HG02973 (cell line): ENCODE measurements at regions not wholly inside any gene's neighbourhood (a gene's known extent, or its start where the extent isn't known, plus 50 kb on each side); places are given as distances from the start of the nearest gene placed in this dataset.

Experiments used
- ATAC-seq: cut with Tn5 transposase; IDR thresholded peaks from one replicate; pipeline ENCODE4 v1.9.1; 2021; ENCODE audit warnings: moderate library complexity; ENCODE audit not compliant: unreplicated experiment

DNA sequence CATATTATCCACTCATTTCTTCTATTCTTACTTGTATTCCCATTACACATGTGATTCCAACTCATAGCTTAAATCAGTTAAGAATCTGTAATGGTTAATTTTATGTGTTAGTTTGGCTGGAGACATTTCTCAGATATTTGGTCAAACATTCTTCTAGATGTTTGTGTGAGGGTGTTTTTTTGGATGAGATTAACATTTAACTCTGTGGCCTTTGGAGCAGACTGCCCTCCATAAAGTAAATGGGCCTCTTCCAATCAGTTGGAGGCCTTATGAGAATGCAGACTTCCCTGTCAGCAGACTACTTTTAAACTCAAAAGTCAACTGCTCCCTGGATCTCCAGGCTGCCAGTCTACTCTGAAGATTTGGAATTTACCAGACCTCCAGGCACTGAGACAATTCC, 976.8 kb upstream of the ACVR2A start:
- no peak for ATAC-seq

DNA sequence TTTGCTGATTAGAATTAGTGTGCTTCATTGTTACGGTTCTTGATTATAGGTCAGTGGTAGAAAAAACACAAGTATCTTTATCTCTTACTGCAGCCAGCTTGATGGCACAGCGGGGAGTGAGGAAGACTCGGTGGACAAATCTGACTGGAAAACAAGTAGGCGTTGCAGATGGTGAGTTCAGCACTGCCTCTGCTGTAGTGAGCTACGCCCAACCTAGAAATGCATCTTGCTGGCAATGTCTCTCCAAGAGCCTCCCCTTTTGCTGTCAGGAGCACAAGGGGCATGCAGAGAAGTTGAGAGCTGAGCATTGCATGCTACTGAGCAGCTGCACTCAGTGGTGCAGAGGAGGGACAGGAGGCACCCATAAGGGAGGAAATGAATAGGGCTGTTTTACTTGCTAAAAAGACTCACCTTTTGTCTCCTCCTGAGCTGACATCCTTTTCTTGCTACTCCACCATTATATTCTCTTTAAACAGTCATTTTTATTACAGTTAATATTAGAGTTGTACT, 977.3 kb upstream of the ACVR2A start:
- no peak for ATAC-seq

DNA sequence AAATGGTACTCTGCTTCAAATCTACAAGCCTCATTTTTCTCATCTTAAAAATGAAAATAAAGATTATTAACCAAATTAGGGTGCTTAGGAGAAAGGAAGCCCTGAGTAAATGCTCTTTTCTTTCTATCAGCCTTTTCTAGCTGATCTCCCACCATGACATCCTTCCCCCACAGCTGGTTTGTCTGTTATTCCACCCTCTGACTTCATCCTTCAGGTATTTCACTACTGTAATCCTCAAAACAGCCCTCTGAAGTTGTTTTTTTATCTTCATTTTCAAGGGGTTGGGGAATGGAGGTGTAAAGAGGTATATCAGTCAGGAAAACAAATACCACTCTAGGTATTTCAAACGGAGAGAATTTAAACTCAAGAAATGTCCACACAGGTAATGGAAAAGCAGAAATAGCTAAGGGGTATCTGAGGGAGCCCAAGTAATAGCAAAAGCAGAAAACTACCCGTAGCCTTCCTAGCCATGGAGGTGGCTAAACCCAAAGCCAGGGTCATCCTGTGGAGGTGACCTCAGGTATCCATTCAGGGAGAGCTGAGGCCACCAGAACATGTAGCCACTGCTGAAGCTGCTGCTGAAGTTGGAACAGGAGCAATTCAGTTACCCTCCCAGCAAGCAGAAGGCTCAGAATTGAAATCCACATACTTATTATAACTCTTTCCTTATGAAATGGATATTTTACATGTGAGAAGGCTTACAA, 990.9 kb upstream of the ACVR2A start:
- no peak for ATAC-seq

DNA sequence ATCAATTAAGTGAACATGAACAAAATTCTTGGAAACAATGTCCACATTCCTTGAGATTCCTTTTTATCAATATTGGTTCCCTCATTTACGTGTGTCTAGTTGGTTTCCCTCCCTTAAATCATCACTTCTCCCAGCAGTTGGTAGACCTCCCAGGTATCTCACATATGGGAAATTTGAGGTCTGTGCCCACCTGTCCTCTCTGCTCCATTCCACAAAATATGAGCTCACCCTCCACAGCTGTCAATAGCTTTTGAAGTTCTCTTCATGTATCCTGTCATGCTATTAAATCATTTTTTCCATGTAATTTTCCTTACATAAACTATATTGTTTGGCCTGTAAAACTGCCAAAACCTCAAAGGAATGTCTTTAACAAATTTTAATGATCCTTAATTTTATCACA, 992.2 kb upstream of the ACVR2A start:
- no peak for ATAC-seq

DNA sequence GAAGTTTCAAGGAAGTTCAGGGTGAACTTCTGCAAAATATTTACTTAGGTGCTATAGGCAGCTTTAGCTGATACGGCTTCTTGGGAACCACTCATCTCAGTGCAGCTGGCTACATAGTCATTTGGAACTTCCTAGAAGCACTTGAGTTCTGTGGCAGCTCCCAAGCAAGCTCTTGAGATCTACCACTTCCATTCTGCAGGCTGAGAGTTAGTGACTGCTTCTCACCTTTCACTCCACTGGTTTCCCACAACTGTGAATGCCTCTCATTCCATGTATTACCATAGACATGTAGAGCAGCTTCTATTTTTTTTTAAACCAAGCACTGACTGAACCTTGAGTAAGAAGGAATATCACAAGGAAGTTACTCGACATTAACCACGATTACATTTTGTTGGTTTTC, 994.1 kb upstream of the ACVR2A start:
- ATAC-seq, result no peak

DNA sequence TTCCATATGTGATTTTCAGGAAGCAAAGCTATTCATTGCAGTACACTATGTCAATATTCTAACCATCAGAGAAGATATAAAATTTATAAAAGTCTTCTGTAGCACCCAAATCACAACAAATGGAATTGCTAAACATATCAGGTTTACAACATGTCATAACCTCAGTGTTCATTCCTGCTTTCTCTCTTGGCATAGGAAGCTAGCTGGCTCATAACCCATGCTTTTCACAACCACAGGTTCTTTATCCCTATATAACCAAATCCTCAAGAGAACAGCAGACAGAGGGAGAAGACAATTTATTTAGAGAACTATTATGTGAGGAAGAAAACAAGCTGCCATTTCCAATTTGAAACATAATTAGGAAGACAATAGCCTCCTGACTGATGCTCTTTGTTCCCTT, 997.0 kb upstream of the ACVR2A start:
- no peak for ATAC-seq

DNA sequence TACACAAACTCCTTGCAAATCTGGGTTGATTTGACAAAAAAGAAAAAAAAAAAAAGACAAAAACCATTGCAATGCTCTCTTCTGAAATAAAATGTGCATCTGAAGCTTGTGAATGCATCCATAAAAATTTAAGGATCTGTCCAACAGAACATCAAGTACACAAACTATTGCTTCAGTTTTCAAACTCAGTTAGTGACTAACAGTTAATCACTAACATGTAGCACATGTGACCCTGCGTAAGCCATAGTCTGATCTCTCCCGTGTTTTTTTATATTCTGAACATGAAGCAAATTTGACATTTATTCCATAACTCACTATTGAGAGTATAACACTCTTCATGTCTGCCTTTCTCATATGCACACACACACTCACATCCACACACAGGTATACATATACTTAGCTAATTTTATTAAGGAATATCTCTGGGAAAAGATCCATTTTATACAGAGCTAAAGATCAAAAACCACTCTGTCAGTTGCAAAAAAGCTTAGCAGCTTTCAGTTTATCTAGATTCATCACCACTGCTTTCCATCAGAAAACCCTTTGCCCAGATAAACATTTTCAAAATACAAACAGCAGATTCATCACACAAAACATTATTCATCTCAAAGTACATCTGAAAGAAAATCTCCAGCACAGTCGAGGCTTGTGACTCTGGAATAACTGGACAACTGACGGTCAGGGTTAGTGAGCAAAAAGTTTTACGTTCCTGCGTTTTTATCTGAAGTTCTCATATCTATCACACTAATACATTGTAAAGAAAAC, 1000.4 kb upstream of the ACVR2A start:
- no peak for ATAC-seq

DNA sequence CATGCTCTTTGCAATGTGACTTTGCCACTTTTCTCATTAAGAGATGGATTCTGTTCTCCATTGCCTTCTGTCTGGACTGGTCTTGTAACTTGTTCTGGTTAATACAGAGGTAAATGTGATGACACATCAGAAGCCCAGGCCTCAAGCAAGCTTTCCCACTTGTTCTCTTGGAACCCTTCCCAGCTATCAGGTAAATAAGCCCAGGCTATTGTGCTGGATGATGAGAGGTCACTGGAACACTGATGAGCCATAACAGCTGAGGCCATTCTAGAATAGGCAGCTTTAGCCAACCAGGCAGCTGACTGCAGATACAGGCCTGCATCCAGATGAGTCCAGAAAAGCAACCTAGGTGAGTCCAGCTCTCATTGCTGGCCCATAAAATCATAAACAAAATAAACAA, 1007.0 kb upstream of the ACVR2A start:
- ATAC-seq, result no peak

DNA sequence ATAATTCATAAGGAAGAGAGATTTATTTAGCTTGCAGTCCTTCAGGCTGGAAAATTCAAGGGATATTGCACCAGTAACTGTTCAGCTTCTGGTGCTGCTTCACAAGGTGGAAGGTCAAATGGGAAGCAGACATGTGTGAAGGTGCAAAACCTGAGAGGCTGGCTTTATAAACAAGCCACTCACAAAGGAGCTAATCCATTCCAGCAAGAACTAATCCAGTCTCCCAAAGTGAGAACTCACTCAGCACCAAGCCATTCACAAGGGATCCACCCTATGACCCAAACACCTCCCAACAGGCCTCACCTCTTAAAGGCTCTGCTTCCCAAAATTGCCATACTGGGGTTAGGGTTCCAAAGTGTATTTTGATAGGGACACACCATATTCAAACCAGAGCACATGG, 1018.4 kb upstream of the ACVR2A start:
- no peak for ATAC-seq

DNA sequence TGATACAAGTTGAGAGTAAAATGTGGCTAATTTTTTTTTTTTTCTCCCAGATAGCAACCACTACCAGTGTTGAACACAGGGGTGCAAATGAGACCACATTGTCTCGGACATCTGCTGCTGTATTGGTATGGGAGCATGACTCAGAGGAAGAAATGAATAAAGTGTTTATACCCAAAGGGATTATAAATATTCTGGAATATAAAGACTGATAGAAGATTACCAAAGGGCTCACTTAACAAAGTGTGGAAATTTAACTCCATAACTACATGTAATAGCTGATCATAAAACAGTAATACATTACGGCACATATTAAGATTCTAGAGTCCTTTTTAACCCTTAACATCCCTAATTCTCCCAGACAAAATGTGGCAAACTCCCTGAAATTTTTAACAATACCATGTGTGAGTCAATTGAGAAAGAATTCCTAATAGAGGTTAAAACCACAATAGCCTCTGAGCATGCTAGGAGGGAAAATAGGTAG, 1023.0 kb upstream of the ACVR2A start:
- ATAC-seq, result no peak

DNA sequence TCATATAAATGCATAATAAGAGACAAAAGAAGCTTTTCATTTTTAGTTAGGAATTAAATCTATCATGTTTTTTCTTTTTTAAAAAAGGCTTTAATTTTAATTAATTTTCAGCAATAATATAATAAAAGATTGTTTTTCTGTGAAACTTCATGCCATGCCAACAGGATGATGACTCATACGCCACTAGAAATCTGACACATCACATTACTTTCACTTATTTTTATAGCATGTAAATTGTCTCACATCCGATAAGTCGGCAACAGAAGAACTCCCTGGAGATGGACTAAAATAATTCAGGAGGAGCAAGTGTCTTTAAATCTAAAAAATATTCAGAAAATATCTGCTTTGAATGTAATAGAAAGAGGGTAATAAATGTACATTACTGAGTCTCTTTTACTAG, 1024.2 kb upstream of the ACVR2A start:
- no peak for ATAC-seq

DNA sequence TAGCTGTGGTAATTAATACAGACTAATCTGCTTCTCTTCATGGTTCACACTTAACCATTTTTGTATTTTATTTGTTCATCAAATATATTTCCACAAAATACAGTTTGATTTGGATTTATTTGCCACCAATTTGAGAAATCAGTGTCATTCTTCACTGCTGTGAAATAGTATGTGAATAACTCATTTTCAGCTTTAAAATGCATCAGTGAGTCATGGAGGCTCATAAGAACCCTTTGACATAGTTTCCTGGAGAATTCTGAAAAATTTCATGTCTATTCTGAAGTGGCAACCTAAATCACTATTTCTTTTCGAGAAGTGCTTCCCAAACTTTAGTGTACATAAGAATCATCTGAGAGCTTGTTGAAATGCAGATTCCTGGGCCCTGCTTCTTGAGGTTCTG, 1026.7 kb upstream of the ACVR2A start:
- no peak for ATAC-seq

DNA sequence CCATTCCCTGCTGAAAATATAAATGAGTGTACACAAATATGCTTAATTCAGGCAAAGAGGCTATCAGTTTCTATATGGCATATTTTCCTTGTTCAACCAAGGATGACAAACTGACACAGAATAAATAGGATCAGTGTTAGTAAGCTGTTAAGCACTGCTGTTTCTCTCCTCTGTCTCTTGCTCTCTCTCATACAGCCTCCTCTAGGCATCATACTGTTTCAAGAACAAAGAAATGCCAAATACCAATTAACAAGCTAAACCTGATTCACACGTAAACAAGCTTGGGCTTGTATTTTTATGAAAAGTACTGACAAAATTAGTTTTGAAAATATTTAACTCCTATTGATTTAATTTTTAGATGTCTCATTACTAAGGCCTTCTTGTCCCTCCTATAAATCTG, 1027.2 kb upstream of the ACVR2A start:
- ATAC-seq, result no peak

DNA sequence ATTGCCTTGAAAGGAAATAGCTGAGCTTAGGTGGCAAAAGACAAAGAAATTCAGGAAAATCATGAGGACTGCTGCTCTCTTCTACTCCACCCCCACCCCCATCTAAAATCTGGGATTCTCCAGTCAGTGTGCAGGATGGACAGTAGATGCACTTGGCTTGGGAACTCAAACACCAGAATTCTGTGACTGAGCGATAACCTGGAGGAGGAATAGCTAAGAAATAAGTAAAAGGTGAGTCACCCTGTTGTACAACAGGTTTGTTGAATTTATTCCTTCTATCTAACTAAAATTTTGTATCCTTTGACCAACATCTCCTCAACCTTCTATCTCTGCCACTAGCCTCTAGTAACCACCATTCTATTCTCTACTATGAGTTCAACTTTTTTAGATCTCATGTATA, 1029.9 kb upstream of the ACVR2A start:
- ATAC-seq, result no peak

DNA sequence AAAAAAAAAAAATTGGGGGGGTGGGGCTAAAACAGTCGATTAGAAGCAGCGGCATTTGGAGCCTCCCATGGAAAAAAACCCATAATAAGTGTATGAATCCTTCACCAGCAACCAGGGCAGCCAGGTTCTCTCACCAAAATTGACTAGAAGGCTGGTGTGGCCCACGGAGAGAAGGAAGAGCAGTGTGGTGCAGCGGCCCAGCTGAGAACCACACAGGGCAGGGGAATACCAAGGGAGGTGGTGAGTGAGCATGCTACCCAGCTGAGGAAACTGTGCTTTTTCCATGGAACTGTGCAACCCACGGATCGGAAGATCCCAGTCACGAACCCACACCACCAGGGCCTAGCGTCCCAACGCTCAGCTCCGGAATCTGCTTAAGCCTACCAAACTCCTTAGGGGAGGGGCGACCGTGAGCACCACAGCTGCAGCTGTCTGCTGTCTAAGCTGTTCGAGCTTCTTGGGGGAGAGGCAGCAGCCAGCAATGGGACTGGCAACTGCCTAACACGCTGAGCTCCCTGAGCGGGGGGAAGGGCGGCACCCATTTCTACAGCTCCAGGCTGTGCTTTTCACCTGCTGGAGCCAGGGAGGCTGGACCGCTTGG, 1037.2 kb upstream of the ACVR2A start:
- ATAC-seq, result no peak

DNA sequence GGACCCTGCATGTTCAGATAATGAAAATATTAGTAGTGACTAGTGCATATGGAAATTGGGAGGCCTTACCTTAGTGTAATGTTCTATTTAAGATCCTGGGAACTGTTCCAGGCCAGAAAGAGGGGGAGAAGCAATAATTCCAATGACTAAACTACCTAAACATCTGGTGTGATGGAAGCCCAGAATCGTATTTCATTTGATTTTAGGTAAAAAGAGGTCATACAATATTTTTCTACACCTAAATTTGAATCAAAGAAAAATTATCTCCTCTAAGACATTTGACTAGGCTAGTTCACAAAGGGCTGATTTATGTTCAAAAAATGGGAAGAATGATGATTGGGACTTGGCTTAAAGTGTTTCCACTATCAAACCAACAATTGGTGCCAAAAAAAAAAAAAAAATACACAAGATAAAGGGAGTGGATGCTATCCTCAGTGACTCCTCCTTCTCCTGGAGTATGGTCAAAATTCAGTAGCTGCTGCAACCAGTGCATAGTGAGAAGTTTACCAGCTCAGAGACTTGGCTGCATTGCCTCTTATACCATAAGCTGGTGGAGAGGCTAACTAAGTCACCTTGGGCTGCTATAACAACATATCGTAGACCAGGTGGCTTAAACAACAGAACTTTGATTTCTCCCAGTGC, 1038.3 kb upstream of the ACVR2A start:
- no peak for ATAC-seq

DNA sequence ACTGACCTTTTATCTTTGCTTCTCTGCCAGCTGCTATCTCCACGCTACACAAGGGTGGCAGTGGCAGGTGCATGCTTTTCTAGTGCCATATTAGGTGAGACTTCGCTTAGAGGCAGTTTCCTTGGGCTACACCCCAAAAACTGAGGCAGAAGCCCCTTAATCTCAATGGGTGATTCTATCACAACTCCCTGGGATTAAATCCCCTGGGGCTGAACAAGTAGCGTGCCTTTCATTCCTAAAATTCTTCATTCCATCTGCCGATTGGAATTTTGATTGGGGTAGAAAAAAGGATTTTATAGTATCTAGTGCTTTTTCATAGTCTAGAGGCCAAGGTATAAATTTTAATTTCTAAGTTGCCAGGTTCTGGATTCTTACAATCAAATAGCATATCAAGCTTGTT, 1040.5 kb upstream of the ACVR2A start:
- ATAC-seq, result no peak

DNA sequence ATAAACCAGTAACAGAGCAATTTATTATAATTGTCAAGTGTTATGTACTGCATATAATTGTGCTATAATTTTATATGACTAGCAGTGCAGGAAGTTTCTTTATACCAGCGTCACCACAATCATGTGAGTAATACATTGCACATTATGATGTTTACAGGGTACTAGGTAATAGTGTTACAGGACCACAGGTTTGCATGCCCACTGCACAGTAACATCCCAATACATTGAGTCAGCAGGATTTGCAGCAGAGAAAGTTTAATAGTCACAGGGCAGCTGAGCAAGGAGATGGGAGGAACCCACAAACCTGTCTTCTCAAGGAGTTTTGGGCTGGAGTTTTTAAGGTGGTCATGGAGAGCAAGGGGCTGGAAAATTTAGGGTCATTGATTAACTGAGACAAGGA, 1042.9 kb upstream of the ACVR2A start:
- no peak for ATAC-seq

DNA sequence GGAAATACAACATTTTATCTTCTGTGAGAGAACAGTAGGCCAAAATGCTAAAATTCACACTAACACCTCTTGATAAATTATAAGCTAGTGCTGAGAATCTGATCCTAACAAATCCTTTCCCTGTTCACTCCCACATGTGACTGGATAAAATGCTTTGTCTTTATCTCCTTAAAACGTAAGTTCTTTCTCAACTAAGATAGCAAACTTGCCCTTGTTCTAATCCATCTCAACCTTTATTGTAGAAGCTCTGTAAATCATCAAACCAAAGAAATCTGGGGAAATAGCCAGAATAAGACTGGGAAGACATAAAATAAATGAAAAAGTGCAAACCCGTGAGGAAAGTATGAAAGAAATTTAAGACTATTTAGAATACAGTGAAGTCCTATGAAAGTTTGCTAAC, 1058.4 kb upstream of the ACVR2A start:
- no peak for ATAC-seq

DNA sequence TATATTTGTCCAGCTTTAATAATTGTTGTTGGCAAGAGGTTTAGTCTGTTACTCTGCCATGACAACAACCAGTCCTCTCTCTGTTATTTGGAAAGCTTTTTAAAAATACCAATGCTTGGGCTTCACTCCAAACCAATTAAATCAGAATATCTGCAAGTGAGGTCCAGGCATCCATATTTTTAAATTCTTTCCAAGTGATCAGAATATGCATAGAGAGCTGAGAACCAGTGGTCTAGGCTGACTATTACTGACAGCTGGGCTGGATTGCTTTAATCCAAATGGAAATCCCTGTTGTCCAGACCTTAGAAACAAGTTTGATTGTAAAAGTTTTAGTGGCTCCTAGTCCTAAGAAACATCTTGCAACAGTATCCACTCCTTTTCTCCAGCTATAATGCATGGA, 1059.7 kb upstream of the ACVR2A start:
- no peak for ATAC-seq

DNA sequence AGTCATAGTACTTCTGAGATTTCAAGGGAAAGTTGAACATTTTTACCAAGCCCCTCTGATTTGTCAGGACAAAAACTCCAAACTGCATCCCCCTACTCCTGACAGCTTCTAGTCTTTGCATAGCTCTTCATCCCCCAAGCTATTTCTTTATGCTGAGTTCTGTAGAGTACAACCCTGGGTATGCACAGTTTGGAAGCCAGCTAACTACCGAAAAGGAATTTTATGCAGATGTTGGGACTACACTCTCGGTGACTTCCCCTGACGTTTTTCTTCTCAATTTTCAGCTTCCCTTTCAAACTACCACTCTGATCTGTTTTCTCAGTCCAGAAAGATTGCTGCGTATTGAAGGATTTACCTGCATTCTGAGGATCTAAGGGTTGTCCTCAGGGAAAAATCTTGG, 1060.2 kb upstream of the ACVR2A start:
- ATAC-seq, result no peak

DNA sequence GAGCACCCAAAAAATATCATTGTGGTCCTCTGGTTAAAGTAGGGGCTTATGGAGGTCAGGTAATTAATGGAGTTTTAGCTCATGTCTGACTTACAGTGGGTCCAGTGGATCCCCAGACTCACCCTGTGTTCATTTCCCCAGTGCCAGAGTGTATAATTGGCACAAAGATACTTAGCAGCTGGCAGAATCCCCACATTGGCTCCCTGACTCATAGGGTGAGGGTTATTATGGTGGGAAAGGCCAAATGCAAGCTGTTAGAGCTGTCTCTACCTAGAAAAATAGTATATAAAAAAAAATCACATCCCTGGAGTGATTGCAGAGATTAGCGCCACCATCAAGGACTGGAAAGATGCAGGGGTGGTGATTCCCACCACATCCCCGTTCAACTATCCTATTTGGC, 1067.6 kb upstream of the ACVR2A start:
- ATAC-seq, result no peak
